ENCODE measurements at regions not wholly inside any gene's neighbourhood (a gene's known extent, or its start where the extent isn't known, plus 50 kb on each side); places are given as distances from the start of the nearest gene placed in this dataset.

- DNase-seq = no peak
Observed at GRCh38 chr11:80455818-80456217, 1015.0 kb upstream of the TENM4 start.

GRCh38 chr11:80451105-80451504, 1010.3 kb upstream of the TENM4 start:
- no peak for DNase-seq

- no peak for DNase-seq
Observed at GRCh38 chr11:80448709-80449108, 1007.9 kb upstream of the TENM4 start.

- DNase-seq = no peak
Observed at GRCh38 chr11:80443177-80443576, 1002.3 kb upstream of the TENM4 start.

GRCh38 chr11:80441821-80442220, 1001.0 kb upstream of the TENM4 start:
- DNase-seq = no peak

- no peak for DNase-seq
Observed at GRCh38 chr11:80440835-80441234, 1000.0 kb upstream of the TENM4 start.

- no peak for DNase-seq
Observed at GRCh38 chr11:80436547-80436946, 995.7 kb upstream of the TENM4 start.

GRCh38 chr11:80435345-80435744, 994.5 kb upstream of the TENM4 start:
- no peak for DNase-seq

- DNase-seq = no peak
Observed at GRCh38 chr11:80432057-80432456, 991.2 kb upstream of the TENM4 start.

GRCh38 chr11:80424012-80424695, 983.3 kb upstream of the TENM4 start:
- no peak for DNase-seq

- no peak for DNase-seq
Observed at GRCh38 chr11:80420374-80420773, 979.5 kb upstream of the TENM4 start.

- no peak for DNase-seq
Observed at GRCh38 chr11:80417681-80418080, 976.9 kb upstream of the TENM4 start.

- no peak for DNase-seq
Observed at GRCh38 chr11:80415580-80415979, 974.8 kb upstream of the TENM4 start.

GRCh38 chr11:80414181-80415165, 973.6 kb upstream of the TENM4 start:
- no peak for DNase-seq

GRCh38 chr11:80412604-80413003, 971.8 kb upstream of the TENM4 start:
- DNase-seq = no peak

- DNase-seq = no peak
Observed at GRCh38 chr11:80393210-80393609, 952.4 kb upstream of the TENM4 start.

GRCh38 chr11:80390505-80390904, 949.7 kb upstream of the TENM4 start:
- no peak for DNase-seq

- no peak for DNase-seq
Observed at GRCh38 chr11:80388536-80388935, 947.7 kb upstream of the TENM4 start.

- DNase-seq = no peak
Observed at GRCh38 chr11:80388130-80388529, 947.3 kb upstream of the TENM4 start.

- DNase-seq = no peak
Observed at GRCh38 chr11:80383655-80384054, 942.8 kb upstream of the TENM4 start.

GRCh38 chr11:80379620-80380278, 938.9 kb upstream of the TENM4 start:
- no peak for DNase-seq

- DNase-seq = no peak
Observed at GRCh38 chr11:80371931-80372330, 931.1 kb upstream of the TENM4 start.

GRCh38 chr11:80365980-80366379, 925.1 kb upstream of the TENM4 start:
- no peak for DNase-seq
